Spinal cord (tissue), 9 donors: ENCODE measurements at regions not wholly inside any gene's neighbourhood (a gene's known extent, or its start where the extent isn't known, plus 50 kb on each side); places are given as distances from the start of the nearest gene placed in this dataset.
A peak's percentile ranks its signal among the peaks of the same experiment; 100 is the strongest.

ENCODE experiments used
- DNase-seq, 6 donors: peaks; one replicate each; pipeline versions ENCODE4 v3.0.0 to v3.0.0-alpha.2; 2013 to 2015; ENCODE audit warnings: low spot score in 6 of 6, low read depth in 4 of 6
- H3K27ac ChIP-seq: one replicate; pipeline ENCODE4 v1.5.1; 2013; ENCODE audit warnings: low read depth, low read length, control low read depth
- H3K27me3 ChIP-seq: one replicate; pipeline ENCODE4 v1.6.1; 2013; ENCODE audit warnings: low read length; ENCODE audit not compliant: control insufficient read depth, insufficient read depth
- H3K36me3 ChIP-seq: one replicate; pipeline ENCODE4 v1.6.1; 2013; ENCODE audit warnings: low read length; ENCODE audit not compliant: control insufficient read depth, insufficient read depth
- H3K4me1 ChIP-seq: one replicate; pipeline ENCODE4 v1.6.1; 2013; ENCODE audit warnings: low read length; ENCODE audit not compliant: control insufficient read depth, insufficient read depth
- H3K4me3 ChIP-seq: one replicate; pipeline ENCODE4 v1.5.1; 2013; ENCODE audit warnings: low read depth, low read length, control low read depth
- H3K9me3 ChIP-seq: one replicate; pipeline ENCODE4 v1.6.1; 2013; ENCODE audit warnings: low read length; ENCODE audit not compliant: control insufficient read depth, insufficient read depth
- WGBS: methylation state at CpG from one replicate; pipeline ENCODE4 v1.1.5; 2013; ENCODE audit warnings: missing lambda C conversion rate; ENCODE audit not compliant: insufficient coverage; 5-methylcytosine and 5-hydroxymethylcytosine counted together
- donor health status: healthy.

DNA sequence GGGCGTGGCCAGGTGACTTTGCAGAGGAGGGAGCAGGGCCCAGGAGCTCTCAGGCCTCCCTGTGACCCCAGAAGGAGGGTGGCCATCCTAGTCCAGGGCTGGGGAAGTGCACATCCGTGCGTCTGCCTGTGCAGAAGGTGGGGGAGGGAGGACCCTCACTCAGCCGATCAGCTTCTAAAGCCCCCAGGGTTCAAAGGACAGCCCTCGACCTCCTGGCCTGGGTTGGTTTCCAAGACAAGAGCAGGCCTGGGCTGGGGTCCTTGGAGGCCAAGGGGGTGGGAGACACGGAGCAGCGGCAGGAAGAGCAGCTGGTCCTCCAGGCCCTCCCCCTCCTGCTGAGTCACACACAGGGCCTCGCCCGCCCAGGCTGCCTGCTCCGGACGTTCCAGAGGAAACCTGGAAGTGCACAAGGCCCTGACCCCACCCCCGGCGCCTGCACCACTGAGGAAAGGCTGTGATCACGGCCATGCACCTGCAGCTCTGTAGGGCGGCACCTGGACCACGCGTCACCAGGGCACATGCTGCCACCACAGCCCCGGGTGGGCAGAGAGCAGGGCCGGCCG, 67.1 kb upstream of the ZNF469 start:
- Histone ChIP-seq H3K4me1 (peaks cover 28% of the 10 kb centered on the region), H3K27me3 (no peaks in the 10 kb centered on the region), H3K27ac (no peak overlapping the region), H3K4me3 (no peak overlapping the region), H3K36me3 (no peaks in the 10 kb centered on the region), H3K9me3 (no peaks in the 10 kb centered on the region)
- WGBS, result 55% methylated on average over 20 of the region's 20 CpGs
- no peak for DNase-seq

DNA sequence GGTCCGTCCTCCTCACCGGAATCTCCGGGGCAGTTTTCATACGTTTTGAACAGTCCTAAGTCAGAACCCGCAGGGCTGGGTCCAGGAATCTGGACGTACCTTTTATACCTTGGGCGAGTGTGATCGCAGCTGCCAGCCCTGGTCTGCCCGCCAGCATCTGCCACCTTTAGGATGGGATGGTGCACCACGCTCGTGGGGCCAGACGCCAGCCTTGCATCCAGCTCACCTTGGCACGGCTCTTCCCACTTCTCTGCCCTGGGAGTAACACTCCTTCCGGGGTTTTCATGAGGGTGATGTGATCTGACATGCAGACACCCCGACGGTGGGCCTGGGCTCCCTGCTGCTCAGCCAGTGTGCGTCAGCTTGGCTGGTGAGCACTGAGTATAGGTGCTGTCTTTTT, 66.6 kb upstream of the ZNF469 start:
- peaks cover 3% of the 10 kb centered on the region for H3K36me3 ChIP-seq
- WGBS, result 91% methylated on average over 17 of the region's 17 CpGs

DNA sequence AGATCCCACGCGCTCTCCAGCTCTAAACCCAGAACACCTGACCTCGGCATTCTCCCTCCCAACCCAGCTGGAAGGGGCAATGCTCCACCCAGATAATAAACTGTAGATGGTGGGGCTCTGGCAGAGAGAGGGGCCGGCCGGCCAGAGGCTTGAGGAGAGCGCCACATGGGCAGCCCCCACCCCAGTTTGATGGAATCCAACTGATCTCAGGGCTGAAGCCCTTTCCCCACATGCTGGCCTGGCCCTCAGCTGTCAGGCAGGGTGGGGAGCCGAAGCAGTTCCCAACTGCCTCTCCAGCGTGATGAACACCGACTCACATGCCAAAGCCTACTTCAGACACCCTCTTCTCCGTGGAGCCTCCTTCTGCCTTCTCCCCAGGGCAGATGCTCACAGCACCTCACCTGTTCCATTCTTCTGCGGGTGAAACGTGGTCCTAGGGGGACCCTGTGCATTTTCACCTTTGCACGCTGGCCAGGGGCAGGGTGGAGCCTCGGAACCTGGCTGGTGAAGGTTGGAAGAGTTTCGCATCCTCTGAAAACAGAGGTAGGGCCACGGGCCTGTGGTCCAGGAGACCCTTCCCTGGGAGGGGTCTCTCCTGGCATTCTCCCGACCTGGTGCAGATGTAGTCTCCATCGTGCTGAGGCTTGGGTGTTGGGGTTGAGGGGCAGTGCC, 65.7 kb upstream of the ZNF469 start:
- whole genome bisulfite sequencing, result 87% methylated on average over 13 of the region's 18 CpGs

More for the DNA sequence above, 66.6 kb upstream of the ZNF469 start:
- Histone ChIP-seq H3K9me3 (no peaks in the 10 kb centered on the region), H3K4me3 (no peak overlapping the region), H3K27me3 (no peaks in the 10 kb centered on the region), H3K27ac (no peak overlapping the region), H3K4me1 (peaks cover 28% of the 10 kb centered on the region)
- no peak for DNase-seq

DNA sequence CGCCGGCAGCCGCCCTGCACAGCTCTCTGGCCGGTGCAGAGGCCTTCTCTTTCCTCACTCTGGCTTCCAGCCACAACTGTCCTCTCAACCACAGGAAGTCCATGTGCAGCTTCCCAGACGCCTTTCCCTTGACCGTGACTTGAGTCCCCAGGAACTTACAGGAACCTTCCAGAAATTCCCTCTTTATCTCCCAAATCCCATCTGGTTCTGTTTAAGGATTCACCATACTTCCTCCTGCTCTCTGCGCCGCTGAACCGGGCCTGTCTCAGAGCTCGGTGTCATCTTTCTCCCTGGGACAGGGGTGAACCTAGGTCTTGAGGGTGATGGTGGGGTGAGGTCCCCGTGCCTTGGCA, 65.2 kb upstream of the ZNF469 start:
- DNase-seq, result no peak
- Histone ChIP-seq H3K36me3 (peaks cover 3% of the 10 kb centered on the region), H3K4me3 (no peak overlapping the region), H3K4me1 (peaks cover 28% of the 10 kb centered on the region), H3K9me3 (no peaks in the 10 kb centered on the region), H3K27ac (no peak overlapping the region), H3K27me3 (no peaks in the 10 kb centered on the region)
- 79% methylated on average over 4 of the region's 11 CpGs for whole genome bisulfite sequencing

More for the DNA sequence above, 65.7 kb upstream of the ZNF469 start:
- DNase-seq, result no peak
- Histone ChIP-seq H3K4me3 (no peak overlapping the region), H3K27me3 (no peaks in the 10 kb centered on the region), H3K27ac (no peak overlapping the region), H3K9me3 (no peaks in the 10 kb centered on the region), H3K36me3 (peaks cover 3% of the 10 kb centered on the region), H3K4me1 (peaks cover 28% of the 10 kb centered on the region)

DNA sequence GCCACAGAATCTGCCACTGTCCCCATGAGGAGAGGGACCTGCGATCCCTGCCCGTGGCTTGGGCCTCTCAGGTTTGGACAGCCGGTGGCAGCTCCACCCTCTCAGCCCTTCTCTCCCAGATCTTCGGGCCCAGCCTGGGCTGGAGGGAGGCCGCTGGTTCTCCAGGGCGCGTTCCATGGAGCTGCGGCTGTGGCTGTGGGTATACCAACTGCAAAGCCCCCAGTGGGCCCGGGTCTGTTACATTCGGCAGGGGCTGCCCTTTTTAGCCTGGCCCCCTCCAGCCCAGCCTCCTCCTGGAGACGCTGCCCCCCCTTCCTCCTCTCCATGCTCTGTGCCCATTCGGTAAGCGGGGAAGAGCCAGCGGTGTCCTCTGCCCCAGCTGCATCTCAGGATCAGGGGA, 64.7 kb upstream of the ZNF469 start:
- Histone ChIP-seq H3K4me3 (no peak overlapping the region), H3K36me3 (peaks cover 3% of the 10 kb centered on the region), H3K9me3 (no peaks in the 10 kb centered on the region), H3K27me3 (no peaks in the 10 kb centered on the region), H3K27ac (no peak overlapping the region), H3K4me1 (peaks cover 28% of the 10 kb centered on the region)
- DNase-seq, result no peak
- 81% methylated on average over 13 of the region's 14 CpGs for WGBS

DNA sequence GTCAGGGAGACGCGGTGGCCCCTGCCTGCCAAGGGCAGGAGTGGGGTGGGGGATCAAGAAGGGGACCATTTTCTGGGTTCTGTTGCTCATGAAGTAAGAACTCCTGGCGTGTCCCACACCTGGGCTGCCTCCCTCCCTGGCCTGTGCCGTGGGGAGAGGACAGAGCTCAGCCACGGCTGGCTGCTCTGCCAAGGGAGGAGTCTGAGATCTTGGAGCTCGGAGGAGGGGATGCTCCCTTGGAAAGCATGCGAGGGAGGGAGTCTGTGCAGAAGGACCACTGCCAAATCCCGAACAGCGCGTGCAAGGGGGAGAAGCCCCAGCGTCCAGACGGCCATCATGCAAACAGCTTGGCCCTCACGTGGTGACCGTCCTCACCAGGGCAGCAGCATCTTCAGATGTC, 64.2 kb upstream of the ZNF469 start:
- Histone ChIP-seq H3K4me1 (peaks cover 28% of the 10 kb centered on the region), H3K4me3 (no peak overlapping the region), H3K9me3 (no peaks in the 10 kb centered on the region), H3K27ac (no peak overlapping the region), H3K36me3 (peaks cover 3% of the 10 kb centered on the region), H3K27me3 (no peaks in the 10 kb centered on the region)
- WGBS, result 46% methylated on average over 14 of the region's 14 CpGs
- no peak for DNase-seq

DNA sequence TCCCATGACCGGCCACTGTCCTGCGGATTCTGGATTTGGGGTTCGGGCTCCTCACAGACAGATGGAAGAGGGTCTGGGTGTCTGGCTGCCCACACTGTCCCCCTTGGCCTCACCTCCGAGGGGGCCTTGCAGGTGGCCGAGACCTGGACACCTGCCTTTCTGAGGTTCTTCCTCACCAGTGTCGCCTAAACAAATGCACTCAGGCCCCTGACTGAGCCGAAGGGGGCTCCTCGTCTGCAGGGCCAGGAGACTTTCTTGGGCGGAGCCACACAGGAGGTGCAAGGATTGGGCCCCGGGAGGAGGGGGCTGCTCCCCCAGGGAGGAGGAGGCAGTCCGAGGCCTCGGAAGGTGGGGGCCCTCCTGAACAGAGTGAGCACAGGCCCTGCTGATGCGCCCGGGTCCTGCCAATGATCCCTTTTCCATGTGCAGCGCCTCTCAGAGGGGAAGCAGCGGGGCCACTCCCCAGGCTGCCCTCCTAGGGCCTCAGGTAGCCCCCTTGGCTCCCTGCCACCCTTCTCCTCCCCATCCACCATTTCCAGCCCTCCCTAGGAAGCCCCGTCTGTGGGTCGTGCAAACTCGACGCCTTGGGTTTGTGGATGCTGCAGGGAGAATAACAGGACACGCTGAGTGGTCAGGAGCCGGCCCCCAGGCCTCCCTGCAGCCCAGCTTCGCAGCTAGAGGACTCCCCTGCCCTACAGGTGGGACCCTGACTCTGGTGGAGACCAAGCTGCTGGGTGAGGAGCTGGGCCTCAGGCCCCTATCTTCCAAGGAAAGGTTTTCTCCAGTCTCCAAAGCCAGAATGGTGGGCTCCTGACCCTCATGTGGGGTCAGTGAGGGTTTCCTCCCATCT, 63.4 kb upstream of the ZNF469 start:
- Histone ChIP-seq H3K36me3 (peaks cover 3% of the 10 kb centered on the region), H3K9me3 (no peaks in the 10 kb centered on the region), H3K4me1 (peaks cover 28% of the 10 kb centered on the region), H3K27me3 (no peaks in the 10 kb centered on the region), H3K27ac (no peak overlapping the region), H3K4me3 (no peak overlapping the region)
- WGBS, result 84% methylated on average over 23 of the region's 23 CpGs
- no peak for DNase-seq

DNA sequence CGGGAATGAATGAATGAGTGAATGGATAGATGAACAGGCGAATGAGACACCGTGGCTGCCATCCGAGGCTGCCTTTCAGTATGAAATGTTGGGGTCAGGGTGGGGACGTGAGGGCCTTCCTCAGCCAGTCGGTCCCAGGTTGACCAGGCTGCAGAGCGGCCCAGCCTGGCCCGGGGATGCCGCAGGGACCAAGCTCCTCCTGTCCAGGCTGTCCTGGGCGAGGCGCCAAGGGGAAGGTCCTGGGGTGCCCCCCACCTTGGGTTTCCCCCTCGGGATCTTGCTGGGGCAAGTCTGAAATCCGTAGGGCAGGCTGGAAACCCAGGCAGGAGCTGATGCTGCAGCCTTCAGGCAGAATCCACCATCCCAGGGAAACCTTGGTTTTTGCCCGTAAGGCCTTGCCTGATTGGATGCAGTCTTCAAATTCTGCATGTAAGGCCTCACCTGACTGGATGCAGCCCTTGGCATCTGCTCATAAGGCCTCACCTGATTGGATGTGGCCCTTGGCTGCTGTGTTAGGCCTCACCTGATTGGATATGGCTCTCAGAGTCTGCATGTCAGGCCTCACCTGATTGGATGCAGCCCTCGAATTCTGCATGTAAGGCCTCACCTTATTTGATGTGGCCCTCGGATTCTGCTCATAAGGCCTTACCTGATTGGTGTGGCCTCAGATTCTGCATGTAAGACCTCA, 61.7 kb upstream of the ZNF469 start:
- Histone ChIP-seq H3K4me3 (no peak overlapping the region), H3K9me3 (no peaks in the 10 kb centered on the region), H3K36me3 (peaks cover 3% of the 10 kb centered on the region), H3K4me1 (peaks cover 21% of the 10 kb centered on the region), H3K27ac (no peak overlapping the region), H3K27me3 (no peaks in the 10 kb centered on the region)
- WGBS, result 95% methylated on average over 16 of the region's 16 CpGs
- DNase-seq, result peak in 1 of 6 donors; percentile 42

DNA sequence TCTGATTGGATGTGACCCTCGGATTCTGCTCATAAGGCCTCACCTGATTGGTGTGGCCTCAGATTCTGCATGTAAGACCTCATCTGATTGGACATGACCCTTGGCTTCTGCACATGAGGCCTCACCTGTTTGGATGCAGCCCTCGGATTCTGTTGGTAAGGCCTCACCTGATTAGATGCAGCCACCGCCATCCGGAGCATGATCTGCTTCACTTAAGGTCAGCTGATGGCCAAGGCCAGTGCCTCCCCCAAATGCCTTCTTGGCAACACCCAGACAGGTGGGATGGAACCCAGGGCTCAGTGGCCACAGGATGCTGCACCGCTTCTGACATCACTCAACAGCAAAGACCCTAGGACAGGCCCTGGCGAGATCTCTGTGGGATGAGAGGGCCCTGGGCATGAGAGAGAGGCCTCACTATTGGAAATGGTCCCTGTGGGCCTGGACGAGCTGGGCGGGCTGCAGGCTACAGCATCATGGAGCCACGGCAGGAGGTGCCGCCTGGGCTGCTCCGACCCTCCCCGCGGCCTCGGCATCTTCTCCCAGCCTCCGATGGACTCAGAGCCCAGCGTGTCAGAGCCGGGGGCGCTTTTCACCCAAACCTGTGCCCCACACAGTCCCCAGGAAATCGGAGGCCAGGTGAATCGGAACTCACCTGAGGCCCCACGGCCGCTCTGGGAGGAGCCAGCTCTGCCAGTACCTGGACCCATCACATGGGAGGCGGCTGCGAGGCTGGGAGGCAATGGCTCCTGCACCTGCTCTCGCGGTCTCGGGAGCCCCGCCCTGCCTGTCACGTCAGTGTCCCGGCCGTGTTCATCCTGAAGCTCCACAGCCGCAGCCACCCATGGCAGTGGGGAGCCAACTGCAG, 60.9 kb upstream of the ZNF469 start:
- WGBS, result 96% methylated on average over 28 of the region's 32 CpGs
- no peaks in the 10 kb centered on the region for H3K27me3 ChIP-seq
- H3K4me1 ChIP-seq, result peaks cover 19% of the 10 kb centered on the region
- H3K4me3 ChIP-seq, result no peak overlapping the region
- peaks cover 3% of the 10 kb centered on the region for H3K36me3 ChIP-seq
- H3K9me3 ChIP-seq, result no peaks in the 10 kb centered on the region
- no peak for DNase-seq
- H3K27ac ChIP-seq, result no peak overlapping the region
